ENCODE measurements at regions not wholly inside any gene's neighbourhood (a gene's known extent, or its start where the extent isn't known, plus 50 kb on each side); places are given as distances from the start of the nearest gene placed in this dataset.
"Not testable (repeated sequence)": the region's sequence is repeated elsewhere in the genome, so short reads cannot be mapped to it uniquely, and the experiment has no call there.

DNA sequence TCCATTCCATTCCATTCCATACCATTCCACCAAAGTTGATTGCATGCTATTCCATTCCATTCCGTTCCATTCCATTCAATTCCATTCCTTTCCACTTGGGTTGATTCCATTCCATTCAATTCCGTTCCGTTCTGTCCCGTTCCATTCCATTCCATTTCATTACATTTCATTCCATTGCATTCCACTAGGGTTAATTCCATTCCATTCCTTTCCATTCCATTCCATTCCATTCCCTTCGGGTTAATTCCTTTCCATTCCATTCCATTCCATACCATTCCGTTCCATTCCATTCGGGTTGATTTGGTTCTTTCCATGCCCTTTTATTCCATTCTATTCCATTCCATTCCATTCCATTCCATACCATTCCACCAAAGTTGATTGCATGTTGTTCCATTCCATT is 131.9 kb downstream of the CWH43 start:
- DNase-seq (ENCODE audit: low read depth, low spot score); H3K4me3 ChIP-seq (ENCODE audit: low read depth, low read length); H3K27ac ChIP-seq (ENCODE audit: low read depth, low read length); CTCF ChIA-PET; H3K27me3 ChIP-seq (ENCODE audit: control insufficient read depth, insufficient read depth, low read length); POLR2A ChIA-PET: not testable (repeated sequence)
- H3K9me3 ChIP-seq (ENCODE audit: control insufficient read depth, insufficient read depth, low read length) = peaks cover 78% of the 10 kb centered on the region

DNA sequence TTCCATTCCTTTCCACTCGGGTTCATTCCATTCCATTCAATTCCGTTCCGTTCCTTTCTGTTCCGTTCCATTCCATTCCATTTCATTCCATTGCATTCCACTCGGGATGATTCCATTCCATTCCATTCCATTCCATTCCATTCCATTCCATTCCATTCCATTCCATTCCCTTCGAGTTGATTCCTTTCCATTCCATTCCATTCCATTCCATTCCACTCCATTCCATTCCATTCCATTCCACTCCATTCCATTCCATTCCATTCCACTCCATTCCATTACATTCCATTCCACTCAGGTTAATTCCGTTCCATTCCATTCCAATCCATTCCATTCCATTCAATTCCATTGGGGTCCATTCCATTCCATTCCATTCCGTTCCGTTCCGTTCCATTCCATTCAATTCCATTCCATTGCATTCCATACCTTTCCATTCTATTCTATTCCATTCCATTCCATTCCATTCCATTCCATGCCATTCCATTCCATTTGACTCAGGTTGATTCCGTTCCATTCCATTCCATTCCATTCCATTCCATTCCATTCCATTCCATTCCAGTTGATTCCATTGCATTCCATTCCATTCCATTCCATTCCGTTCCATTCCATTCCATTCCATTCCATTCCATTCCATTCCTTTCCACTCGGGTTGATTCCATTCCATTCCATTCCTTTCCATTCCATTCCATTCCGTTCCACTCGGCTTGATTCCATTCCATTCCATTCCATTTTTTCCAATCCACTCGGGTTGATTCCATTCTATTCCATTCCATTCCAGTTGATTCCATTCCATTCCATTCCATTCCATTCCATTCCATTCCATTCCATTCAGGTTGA is 132.5 kb downstream of the CWH43 start:
- H3K9me3 ChIP-seq (ENCODE audit: control insufficient read depth, insufficient read depth, low read length) = peaks cover 72% of the 10 kb centered on the region
- H3K27ac ChIP-seq (ENCODE audit: low read depth, low read length); DNase-seq (ENCODE audit: low read depth, low spot score); H3K27me3 ChIP-seq (ENCODE audit: control insufficient read depth, insufficient read depth, low read length); CTCF ChIA-PET; H3K4me3 ChIP-seq (ENCODE audit: low read depth, low read length); POLR2A ChIA-PET: not testable (repeated sequence)

DNA sequence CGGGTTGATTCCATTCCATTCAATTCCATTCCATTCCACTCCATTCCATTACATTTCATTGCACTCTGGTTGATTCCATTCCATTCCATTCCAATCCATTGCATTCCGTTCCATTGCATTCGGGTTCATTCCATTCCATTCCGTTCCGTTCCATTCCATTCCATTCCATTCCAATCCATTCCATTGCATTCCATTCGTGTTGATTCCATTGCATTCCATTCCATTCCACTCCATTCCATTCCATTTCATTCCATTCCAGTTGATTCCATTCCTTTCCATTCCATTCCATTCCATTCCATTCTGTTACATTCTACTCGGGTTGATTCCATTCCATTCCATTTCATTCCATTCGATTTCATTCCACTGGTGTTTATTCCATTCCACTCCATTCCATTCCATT is 133.3 kb downstream of the CWH43 start:
- peaks cover 65% of the 10 kb centered on the region for H3K9me3 ChIP-seq (ENCODE audit: control insufficient read depth, insufficient read depth, low read length)
- POLR2A ChIA-PET; H3K4me3 ChIP-seq (ENCODE audit: low read depth, low read length); H3K27me3 ChIP-seq (ENCODE audit: control insufficient read depth, insufficient read depth, low read length); CTCF ChIA-PET; DNase-seq (ENCODE audit: low read depth, low spot score); H3K27ac ChIP-seq (ENCODE audit: low read depth, low read length): not testable (repeated sequence)

DNA sequence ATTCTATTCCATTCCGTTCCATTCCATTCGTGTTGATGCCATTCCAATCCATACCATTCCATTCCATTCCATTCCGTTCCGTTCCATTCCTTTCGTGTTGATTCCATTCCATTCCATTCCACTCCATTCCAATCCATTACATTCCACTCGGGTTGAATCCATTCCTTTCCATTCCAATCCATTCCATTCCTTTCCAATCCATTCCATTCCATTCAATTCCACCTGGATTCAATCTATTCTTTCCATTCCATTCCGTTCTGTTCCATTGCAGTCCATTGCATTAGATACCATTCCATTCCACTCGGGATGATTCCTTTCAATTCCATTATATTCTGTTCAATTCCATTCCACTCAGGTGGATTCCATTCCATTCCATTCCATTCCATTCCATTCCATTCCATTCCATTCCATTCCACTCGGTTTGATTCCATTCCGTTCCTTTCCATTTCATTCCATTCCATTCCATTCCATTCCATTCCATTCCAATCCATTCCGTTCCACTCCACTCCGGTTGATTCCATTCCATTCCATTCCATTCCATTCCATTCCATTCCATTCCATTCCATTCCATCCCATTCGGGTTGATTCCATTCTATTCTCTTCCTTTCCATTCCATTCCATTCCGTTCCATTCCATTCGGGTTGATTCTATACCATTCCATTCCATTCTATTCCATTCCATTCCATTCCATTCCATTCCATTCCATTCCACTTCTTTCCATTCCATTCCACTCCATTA is 134.1 kb downstream of the CWH43 start:
- POLR2A ChIA-PET; H3K27ac ChIP-seq (ENCODE audit: low read depth, low read length); DNase-seq (ENCODE audit: low read depth, low spot score); H3K27me3 ChIP-seq (ENCODE audit: control insufficient read depth, insufficient read depth, low read length); H3K4me3 ChIP-seq (ENCODE audit: low read depth, low read length); CTCF ChIA-PET: not testable (repeated sequence)
- H3K9me3 ChIP-seq (ENCODE audit: control insufficient read depth, insufficient read depth, low read length) = peaks cover 60% of the 10 kb centered on the region

DNA sequence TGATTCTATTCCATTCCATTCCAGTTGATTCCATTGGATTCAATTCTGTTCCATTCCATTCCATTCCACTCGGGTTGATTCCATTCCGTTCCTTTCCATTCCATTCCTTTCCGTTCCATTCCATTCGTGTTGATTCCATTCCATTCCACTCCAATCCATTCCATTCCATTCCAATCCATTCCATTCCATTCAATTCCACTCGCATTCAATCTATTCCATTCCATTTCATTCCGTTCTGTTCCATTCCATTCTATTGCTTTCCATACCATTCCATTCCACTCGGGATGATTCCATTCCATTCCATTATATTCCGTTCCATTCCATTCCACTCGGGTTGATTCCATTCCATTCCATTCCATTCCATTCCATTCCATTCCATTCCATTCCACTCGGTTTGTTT is 134.7 kb downstream of the CWH43 start:
- POLR2A ChIA-PET; H3K27me3 ChIP-seq (ENCODE audit: control insufficient read depth, insufficient read depth, low read length); CTCF ChIA-PET; H3K4me3 ChIP-seq (ENCODE audit: low read depth, low read length); DNase-seq (ENCODE audit: low read depth, low spot score); H3K27ac ChIP-seq (ENCODE audit: low read depth, low read length): not testable (repeated sequence)
- peaks cover 54% of the 10 kb centered on the region for H3K9me3 ChIP-seq (ENCODE audit: control insufficient read depth, insufficient read depth, low read length)

DNA sequence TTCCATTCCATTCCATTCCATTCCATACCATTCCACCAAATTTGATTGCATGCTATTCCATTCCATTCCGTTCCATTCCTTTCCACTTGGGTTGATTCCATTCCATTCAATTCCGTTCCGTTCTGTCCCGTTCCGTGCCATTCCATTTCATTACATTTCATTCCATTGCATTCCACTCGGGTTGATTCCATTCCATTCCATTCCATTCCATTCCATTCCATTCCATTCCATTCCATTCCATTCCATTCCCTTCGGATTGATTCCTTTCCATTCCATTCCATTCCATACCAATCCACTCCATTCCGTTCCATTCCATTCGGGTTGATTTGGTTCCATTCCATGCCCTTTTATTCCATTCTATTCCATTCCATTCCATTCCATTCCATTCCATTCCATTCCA is 140.4 kb downstream of the CWH43 start:
- H3K9me3 ChIP-seq (ENCODE audit: control insufficient read depth, insufficient read depth, low read length); H3K4me3 ChIP-seq (ENCODE audit: low read depth, low read length); DNase-seq (ENCODE audit: low read depth, low spot score); H3K27me3 ChIP-seq (ENCODE audit: control insufficient read depth, insufficient read depth, low read length); POLR2A ChIA-PET; H3K27ac ChIP-seq (ENCODE audit: low read depth, low read length); CTCF ChIA-PET: not testable (repeated sequence)

DNA sequence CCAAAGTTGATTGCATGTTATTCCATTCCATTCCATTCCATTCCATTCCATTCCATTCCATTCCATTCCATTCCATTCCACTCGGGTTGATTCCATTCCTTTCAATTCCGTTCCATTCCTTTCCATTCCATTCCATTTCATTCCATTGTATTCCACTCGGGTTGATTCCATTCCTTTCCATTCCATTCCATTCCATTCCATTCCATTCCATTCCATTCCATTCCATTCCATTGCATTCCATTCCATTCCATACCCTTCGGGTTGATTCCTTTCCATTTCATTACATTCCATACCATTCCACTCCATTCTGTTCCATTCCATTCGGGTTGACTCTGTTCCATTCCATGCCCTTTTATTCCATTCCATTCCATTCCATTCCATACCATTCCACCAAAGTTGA is 140.8 kb downstream of the CWH43 start:
- H3K4me3 ChIP-seq (ENCODE audit: low read depth, low read length); H3K9me3 ChIP-seq (ENCODE audit: control insufficient read depth, insufficient read depth, low read length); CTCF ChIA-PET; DNase-seq (ENCODE audit: low read depth, low spot score); H3K27ac ChIP-seq (ENCODE audit: low read depth, low read length); POLR2A ChIA-PET; H3K27me3 ChIP-seq (ENCODE audit: control insufficient read depth, insufficient read depth, low read length): not testable (repeated sequence)

DNA sequence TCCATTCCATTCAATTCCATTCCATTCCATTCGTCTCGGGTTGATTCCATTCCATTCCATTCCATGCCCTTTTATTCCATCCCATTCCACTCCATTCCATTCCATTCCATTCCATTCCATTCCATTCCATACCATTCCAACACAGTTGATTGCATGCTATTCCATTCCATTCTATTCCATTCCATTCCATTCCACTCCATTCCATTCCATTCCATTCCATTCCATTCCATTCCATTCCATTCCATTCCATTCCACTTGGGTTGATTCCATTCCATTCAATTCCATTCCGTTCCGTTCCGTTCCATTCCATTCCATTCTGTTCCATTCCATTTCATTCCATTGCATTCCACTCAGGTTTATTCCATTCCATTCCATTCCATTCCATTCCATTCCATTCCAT is 143.3 kb downstream of the CWH43 start:
- DNase-seq (ENCODE audit: low read depth, low spot score); H3K27ac ChIP-seq (ENCODE audit: low read depth, low read length); POLR2A ChIA-PET; H3K4me3 ChIP-seq (ENCODE audit: low read depth, low read length); H3K27me3 ChIP-seq (ENCODE audit: control insufficient read depth, insufficient read depth, low read length); CTCF ChIA-PET; H3K9me3 ChIP-seq (ENCODE audit: control insufficient read depth, insufficient read depth, low read length): not testable (repeated sequence)

DNA sequence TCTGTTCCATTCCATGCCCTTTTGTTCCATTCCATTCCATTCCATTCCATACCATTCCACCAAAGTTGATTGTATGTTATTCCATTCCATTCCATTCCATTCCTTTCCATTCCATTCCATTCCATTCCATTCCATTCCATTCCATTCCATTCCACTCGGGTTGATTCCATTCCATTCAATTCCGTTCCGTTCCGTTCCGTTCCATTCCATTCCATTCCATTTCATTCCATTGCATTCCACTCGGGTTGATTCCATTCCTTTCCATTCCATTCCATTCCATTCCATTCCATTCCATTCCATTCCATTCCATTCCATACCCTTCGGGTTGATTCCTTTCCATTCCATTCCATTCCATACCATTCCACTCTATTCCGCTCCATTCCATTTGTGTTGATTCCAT is 143.8 kb downstream of the CWH43 start:
- CTCF ChIA-PET; H3K27me3 ChIP-seq (ENCODE audit: control insufficient read depth, insufficient read depth, low read length); DNase-seq (ENCODE audit: low read depth, low spot score); H3K4me3 ChIP-seq (ENCODE audit: low read depth, low read length); H3K27ac ChIP-seq (ENCODE audit: low read depth, low read length); H3K9me3 ChIP-seq (ENCODE audit: control insufficient read depth, insufficient read depth, low read length); POLR2A ChIA-PET: not testable (repeated sequence)

DNA sequence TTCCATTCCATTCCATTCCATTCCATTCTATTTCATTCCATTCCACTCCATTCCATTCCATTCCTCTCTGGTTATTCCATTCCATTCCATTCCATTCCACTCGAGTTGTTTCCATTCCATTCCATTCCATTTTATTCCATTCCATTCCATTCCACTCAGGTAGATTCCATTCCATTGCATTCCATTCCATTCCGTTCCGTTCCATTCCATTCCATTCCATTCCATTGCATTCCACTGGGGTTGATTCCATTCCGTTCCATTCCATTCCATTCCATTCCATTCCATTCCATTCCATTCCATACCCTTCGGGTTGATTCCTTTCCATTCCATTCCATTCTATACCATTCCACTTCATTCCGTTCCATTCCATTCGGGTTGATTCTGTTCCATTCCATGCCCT is 144.6 kb downstream of the CWH43 start:
- H3K4me3 ChIP-seq (ENCODE audit: low read depth, low read length); H3K9me3 ChIP-seq (ENCODE audit: control insufficient read depth, insufficient read depth, low read length); POLR2A ChIA-PET; H3K27ac ChIP-seq (ENCODE audit: low read depth, low read length); H3K27me3 ChIP-seq (ENCODE audit: control insufficient read depth, insufficient read depth, low read length); CTCF ChIA-PET; DNase-seq (ENCODE audit: low read depth, low spot score): not testable (repeated sequence)

DNA sequence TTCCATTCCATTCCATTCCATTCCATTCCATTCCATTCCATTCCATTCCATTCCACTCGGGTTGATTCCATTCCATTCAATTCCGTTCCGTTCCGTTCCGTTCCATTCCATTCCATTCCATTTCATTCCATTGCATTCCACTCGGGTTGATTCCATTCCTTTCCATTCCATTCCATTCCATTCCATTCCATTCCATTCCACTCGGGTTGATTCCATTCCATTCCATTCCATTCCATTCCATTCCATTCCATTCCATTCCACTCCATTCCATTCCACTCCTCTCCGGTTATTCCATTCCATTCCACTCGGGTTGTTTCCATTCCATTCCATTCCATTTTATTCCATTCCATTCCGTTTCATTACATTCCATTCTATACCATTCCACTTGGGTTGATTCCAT is 151.0 kb downstream of the CWH43 start:
- H3K27me3 ChIP-seq (ENCODE audit: control insufficient read depth, insufficient read depth, low read length); DNase-seq (ENCODE audit: low read depth, low spot score); H3K27ac ChIP-seq (ENCODE audit: low read depth, low read length); H3K4me3 ChIP-seq (ENCODE audit: low read depth, low read length); H3K9me3 ChIP-seq (ENCODE audit: control insufficient read depth, insufficient read depth, low read length); CTCF ChIA-PET; POLR2A ChIA-PET: not testable (repeated sequence)

DNA sequence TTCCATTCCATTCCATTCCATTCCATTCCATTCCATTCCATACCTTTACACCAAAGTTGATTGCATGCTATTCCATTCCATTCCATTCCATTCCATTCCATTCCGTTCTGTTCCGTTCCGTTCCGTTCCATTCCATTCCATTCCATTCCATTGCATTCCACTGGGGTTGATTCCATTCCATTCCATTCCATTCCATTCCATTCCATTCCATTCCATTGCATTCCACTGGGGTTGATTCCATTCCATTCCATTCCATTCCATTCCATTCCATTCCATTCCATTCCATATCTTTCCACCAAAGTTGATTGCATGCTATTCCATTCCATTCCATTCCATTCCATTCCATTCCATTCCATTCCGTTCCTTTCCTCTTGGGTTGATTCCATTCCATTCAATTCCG is 151.9 kb downstream of the CWH43 start:
- H3K9me3 ChIP-seq (ENCODE audit: control insufficient read depth, insufficient read depth, low read length); H3K4me3 ChIP-seq (ENCODE audit: low read depth, low read length); H3K27ac ChIP-seq (ENCODE audit: low read depth, low read length); POLR2A ChIA-PET; CTCF ChIA-PET; DNase-seq (ENCODE audit: low read depth, low spot score); H3K27me3 ChIP-seq (ENCODE audit: control insufficient read depth, insufficient read depth, low read length): not testable (repeated sequence)

All from AG04450 (cell line).